Liver (tissue), 8 donors: ENCODE measurements at regions not wholly inside any gene's neighbourhood (a gene's known extent, or its start where the extent isn't known, plus 50 kb on each side); places are given as distances from the start of the nearest gene placed in this dataset.

ENCODE experiments used
- DNase-seq: peaks from one replicate; pipeline ENCODE4 v3.0.0-alpha.2; 2017; ENCODE audit warnings: low spot score
- H3K27ac ChIP-seq, 2 donors: one replicate each; pipeline ENCODE4 v1.7.0; 2013; ENCODE audit warnings: inconsistent platforms in 2 of 2, low read length in 2 of 2, control low read depth in 1 of 2, low read depth in 1 of 2, mild to moderate bottlenecking in 1 of 2
- H3K27me3 ChIP-seq, 4 donors: one replicate each; pipeline versions ENCODE4 v1.6.1 to v1.7.0; 2013; ENCODE audit warnings: low read length in 3 of 4, inconsistent platforms in 1 of 4, mild to moderate bottlenecking in 1 of 4, moderate library complexity in 1 of 4; ENCODE audit not compliant: control insufficient read depth in 4 of 4, insufficient read depth in 4 of 4
- H3K36me3 ChIP-seq, 4 donors: one replicate each; pipeline versions ENCODE4 v1.6.1 to v1.7.0; 2013; ENCODE audit warnings: low read length in 3 of 4, mild to moderate bottlenecking in 3 of 4, low read depth in 1 of 4, moderate library complexity in 1 of 4; ENCODE audit not compliant: control insufficient read depth in 4 of 4, insufficient read depth in 3 of 4
- H3K4me1 ChIP-seq, 4 donors: one replicate each; pipeline versions ENCODE4 v1.6.1 to v1.7.0; 2013; ENCODE audit warnings: low read length in 3 of 4, mild to moderate bottlenecking in 3 of 4, moderate library complexity in 1 of 4; ENCODE audit not compliant: control insufficient read depth in 4 of 4, insufficient read depth in 4 of 4
- H3K4me3 ChIP-seq, 3 donors: one replicate each; pipeline versions ENCODE4 v1.6.1 to v1.7.0; 2013; ENCODE audit warnings: low read length in 3 of 3, control low read depth in 1 of 3, low read depth in 1 of 3, mild to moderate bottlenecking in 1 of 3
- H3K9ac ChIP-seq, 2 donors: one replicate each; pipeline ENCODE4 v1.7.0; 2013; ENCODE audit warnings: low read length in 2 of 2, mild to moderate bottlenecking in 2 of 2, moderate library complexity in 2 of 2, control low read depth in 1 of 2, low read depth in 1 of 2
- H3K9me3 ChIP-seq, 4 donors: one replicate each; pipeline versions ENCODE4 v1.6.1 to v1.7.0; 2013; ENCODE audit warnings: low read length in 3 of 4; ENCODE audit not compliant: control insufficient read depth in 4 of 4
- EGR1 ChIP-seq, 2 donors: IDR thresholded peaks; 2 replicates each; pipeline ENCODE4 v1.6.1; 2016 to 2018; ENCODE audit warnings: antibody characterized with exemption in 2 of 2, low read depth in 2 of 2
- FOXA1 ChIP-seq: IDR thresholded peaks from 2 replicates; pipeline ENCODE4 v1.6.1; 2016; ENCODE audit warnings: antibody characterized with exemption
- FOXA2 ChIP-seq: IDR thresholded peaks from 2 replicates; pipeline ENCODE4 v1.6.1; 2016; ENCODE audit warnings: antibody characterized with exemption
- GABPA ChIP-seq, 2 donors: IDR thresholded peaks in 1 of 2; conservative IDR thresholded peaks in 1 of 2; 2 replicates each; pipeline ENCODE4 v1.6.1; 2016; ENCODE audit warnings: antibody characterized with exemption in 2 of 2, mild to moderate bottlenecking in 1 of 2, moderate library complexity in 1 of 2
- HNF4A ChIP-seq, 2 donors: conservative IDR thresholded peaks; 2 replicates each; pipeline ENCODE4 v1.6.1; 2016; ENCODE audit warnings: antibody characterized with exemption in 2 of 2, mild to moderate bottlenecking in 2 of 2
- HNF4G ChIP-seq: IDR thresholded peaks from 2 replicates; pipeline ENCODE4 v1.6.1; 2016; ENCODE audit warnings: antibody characterized with exemption
- JUND ChIP-seq, 2 donors: IDR thresholded peaks; 2 replicates each; pipeline ENCODE4 v1.6.1; 2016; ENCODE audit warnings: antibody characterized with exemption in 2 of 2
- NR2F2 ChIP-seq: IDR thresholded peaks from 2 replicates; pipeline ENCODE4 v1.6.1; 2016; ENCODE audit warnings: antibody characterized with exemption
- RXRA ChIP-seq, 2 donors: IDR thresholded peaks; 2 replicates each; pipeline ENCODE4 v1.6.1; 2017 to 2018; ENCODE audit warnings: antibody characterized with exemption in 2 of 2, mild to moderate bottlenecking in 1 of 2
- SP1 ChIP-seq: IDR thresholded peaks from 2 replicates; pipeline ENCODE4 v1.6.1; 2018; ENCODE audit warnings: antibody characterized with exemption, mild to moderate bottlenecking
- TAF1 ChIP-seq: conservative IDR thresholded peaks from 2 replicates; pipeline ENCODE4 v1.6.1; 2016; ENCODE audit warnings: antibody characterized with exemption, mild to moderate bottlenecking
- YY1 ChIP-seq: IDR thresholded peaks from 2 replicates; pipeline ENCODE4 v1.6.1; 2016; ENCODE audit warnings: antibody characterized with exemption, mild to moderate bottlenecking
- WGBS: extraction: QIAGEN DNeasy Blood & Tissue Kit; methylation state at CpG from one replicate; pipeline ENCODE4 v1.1.7; 2013; 5-methylcytosine and 5-hydroxymethylcytosine counted together
- TF ChIP-seq, protein P1 (sequence below): IDR thresholded peaks from 2 replicates; pipeline ENCODE4 v1.6.1; 2016; ENCODE audit warnings: antibody characterized with exemption
- TF ChIP-seq, protein P2 (sequence below): fragments of 150-350 bp; IDR thresholded peaks from 2 replicates; pipeline ENCODE4 v1.5.1; 2017; ENCODE audit warnings: improper control_type of control experiment, low read depth, low read length; ENCODE audit not compliant: missing input control
- TF ChIP-seq, protein P3 (sequence below): IDR thresholded peaks from 2 replicates; pipeline ENCODE4 v1.6.1; 2016; ENCODE audit warnings: antibody characterized with exemption, mild to moderate bottlenecking
- donor health status: healthy.
- donor health status: healthy.
- donor health status: healthy.
- donor health status: healthy.
- donor health status: healthy.

DNA sequence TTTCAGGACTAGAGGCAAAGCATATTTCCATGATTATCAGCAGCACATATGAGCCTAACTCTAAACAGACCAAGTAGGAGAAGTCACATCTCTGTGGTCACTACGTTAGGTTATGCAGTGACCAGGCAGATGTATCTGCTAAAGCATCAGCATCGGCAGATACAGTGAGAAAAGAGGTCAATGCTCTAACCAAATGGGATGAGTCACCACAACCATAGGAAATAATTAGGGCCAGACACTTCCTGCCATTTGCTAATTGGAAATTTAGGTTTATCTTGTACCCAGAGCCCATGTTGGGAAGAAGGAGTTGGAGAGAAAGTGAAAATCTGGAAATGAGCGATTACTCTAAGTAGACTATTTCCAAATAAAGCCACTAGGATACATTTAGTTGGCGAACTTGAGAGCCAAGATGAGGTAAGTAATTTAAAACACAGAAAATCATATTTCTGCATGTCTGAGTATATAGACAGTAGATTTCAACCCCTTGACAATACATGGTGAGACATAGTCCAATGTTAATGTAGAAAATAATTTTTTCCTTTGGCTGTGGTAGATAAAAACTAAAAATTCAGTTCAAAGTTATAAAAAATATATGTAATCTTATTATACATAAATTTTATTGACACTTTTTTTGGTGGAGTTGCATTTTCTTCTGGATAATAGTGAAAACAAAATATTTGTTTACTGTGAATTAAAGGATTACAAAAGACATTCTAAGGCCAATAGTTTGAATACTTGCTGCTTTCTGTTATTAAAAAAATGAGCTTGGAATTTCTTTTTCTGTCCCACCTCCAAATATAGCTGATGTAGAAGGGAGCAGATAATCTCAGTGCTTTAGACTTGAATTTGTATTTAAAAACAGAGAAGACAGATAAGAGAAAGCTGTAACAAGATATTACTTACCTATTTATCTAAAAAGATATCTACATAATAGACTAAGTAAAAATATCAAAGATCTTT is 104.4 kb upstream of the CSNK1A1L start:
- Histone ChIP-seq H3K9me3 (no peaks in the 10 kb centered on the region), H3K36me3 (no peaks in the 10 kb centered on the region), H3K9ac (no peak overlapping the region), H3K4me1 (no peaks in the 10 kb centered on the region), H3K27me3 (peaks cover 0 to 3% (median under 1%) of the 10 kb centered on the region in 4 donors), H3K4me3 (no peak overlapping the region), H3K27ac (no peak overlapping the region)
- WGBS, result 73% methylated on average over 4 of the region's 4 CpGs
- TF ChIP-seq JUND (IDR thresholded peaks at IDR 0.05), result no peak
- TF ChIP-seq, protein P1, sequence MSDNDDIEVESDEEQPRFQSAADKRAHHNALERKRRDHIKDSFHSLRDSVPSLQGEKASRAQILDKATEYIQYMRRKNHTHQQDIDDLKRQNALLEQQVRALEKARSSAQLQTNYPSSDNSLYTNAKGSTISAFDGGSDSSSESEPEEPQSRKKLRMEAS, result no peak
- TF ChIP-seq, protein P2, sequence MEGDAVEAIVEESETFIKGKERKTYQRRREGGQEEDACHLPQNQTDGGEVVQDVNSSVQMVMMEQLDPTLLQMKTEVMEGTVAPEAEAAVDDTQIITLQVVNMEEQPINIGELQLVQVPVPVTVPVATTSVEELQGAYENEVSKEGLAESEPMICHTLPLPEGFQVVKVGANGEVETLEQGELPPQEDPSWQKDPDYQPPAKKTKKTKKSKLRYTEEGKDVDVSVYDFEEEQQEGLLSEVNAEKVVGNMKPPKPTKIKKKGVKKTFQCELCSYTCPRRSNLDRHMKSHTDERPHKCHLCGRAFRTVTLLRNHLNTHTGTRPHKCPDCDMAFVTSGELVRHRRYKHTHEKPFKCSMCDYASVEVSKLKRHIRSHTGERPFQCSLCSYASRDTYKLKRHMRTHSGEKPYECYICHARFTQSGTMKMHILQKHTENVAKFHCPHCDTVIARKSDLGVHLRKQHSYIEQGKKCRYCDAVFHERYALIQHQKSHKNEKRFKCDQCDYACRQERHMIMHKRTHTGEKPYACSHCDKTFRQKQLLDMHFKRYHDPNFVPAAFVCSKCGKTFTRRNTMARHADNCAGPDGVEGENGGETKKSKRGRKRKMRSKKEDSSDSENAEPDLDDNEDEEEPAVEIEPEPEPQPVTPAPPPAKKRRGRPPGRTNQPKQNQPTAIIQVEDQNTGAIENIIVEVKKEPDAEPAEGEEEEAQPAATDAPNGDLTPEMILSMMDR, result no peak
- no peak for TF ChIP-seq FOXA1
- TF ChIP-seq, protein P3, sequence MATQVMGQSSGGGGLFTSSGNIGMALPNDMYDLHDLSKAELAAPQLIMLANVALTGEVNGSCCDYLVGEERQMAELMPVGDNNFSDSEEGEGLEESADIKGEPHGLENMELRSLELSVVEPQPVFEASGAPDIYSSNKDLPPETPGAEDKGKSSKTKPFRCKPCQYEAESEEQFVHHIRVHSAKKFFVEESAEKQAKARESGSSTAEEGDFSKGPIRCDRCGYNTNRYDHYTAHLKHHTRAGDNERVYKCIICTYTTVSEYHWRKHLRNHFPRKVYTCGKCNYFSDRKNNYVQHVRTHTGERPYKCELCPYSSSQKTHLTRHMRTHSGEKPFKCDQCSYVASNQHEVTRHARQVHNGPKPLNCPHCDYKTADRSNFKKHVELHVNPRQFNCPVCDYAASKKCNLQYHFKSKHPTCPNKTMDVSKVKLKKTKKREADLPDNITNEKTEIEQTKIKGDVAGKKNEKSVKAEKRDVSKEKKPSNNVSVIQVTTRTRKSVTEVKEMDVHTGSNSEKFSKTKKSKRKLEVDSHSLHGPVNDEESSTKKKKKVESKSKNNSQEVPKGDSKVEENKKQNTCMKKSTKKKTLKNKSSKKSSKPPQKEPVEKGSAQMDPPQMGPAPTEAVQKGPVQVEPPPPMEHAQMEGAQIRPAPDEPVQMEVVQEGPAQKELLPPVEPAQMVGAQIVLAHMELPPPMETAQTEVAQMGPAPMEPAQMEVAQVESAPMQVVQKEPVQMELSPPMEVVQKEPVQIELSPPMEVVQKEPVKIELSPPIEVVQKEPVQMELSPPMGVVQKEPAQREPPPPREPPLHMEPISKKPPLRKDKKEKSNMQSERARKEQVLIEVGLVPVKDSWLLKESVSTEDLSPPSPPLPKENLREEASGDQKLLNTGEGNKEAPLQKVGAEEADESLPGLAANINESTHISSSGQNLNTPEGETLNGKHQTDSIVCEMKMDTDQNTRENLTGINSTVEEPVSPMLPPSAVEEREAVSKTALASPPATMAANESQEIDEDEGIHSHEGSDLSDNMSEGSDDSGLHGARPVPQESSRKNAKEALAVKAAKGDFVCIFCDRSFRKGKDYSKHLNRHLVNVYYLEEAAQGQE, result no peak
- no peak for TF ChIP-seq TAF1
- no peak for TF ChIP-seq SP1
- TF ChIP-seq FOXA2, result no peak
- no peak for TF ChIP-seq GABPA (IDR thresholded peaks at IDR 0.05 in 1 of 2, conservative IDR thresholded peaks at IDR 0.05 in 1 of 2)
- TF ChIP-seq YY1, result no peak
- no peak for DNase-seq

DNA sequence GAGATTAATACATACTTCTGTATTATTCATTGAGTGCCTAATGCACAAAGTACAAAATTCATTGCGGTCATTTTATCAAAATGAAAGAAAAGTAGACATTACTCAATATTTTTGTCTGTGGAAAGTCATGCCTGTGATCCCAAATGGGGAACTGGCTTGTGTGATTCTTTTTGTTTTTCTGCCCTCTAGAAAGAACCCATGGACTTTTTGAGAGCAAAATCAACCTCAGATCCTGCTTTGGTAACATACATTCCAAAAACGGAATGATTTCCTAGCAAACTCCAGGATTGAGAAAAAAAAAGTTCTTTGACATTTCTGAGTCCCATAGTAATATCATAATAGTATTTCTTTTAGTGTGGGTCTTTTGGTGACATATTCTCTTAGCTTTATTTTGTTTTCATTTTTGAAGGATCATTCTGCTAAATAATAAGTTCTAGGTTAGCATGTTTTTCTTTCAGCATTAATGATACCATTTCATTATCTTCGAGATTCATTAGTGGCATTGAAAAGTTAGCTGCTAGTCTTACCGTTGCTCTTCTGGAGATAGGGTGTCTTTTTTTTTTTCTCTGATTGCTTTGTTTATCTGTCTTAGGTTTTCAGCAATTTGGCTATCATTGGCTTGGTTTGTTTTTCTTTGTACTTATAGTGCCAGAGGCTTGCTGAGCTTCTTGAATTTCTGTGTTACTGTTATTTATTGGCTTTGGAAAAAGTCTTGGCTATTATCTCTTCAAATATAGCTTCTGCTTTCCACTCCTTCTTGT is 102.4 kb upstream of the CSNK1A1L start:
- no peak for DNase-seq
- 53% methylated on average over 4 of the region's 4 CpGs for WGBS

More for the DNA sequence above, 102.4 kb upstream of the CSNK1A1L start:
- no peak overlapping the region for H3K27ac ChIP-seq
- no peaks in the 10 kb centered on the region for H3K4me1 ChIP-seq
- TF ChIP-seq FOXA2 (no peak), HNF4A (conservative IDR thresholded peaks at IDR 0.05) (no peak), EGR1 (IDR thresholded peaks at IDR 0.05; ENCODE audit: low read depth in 2 of 2) (no peak), HNF4G (no peak), NR2F2 (no peak), SP1 (no peak), YY1 (no peak), FOXA1 (no peak), RXRA (IDR thresholded peaks at IDR 0.05) (no peak), TAF1 (no peak)
- TF ChIP-seq, protein P1, result no peak
- TF ChIP-seq, protein P2, result no peak
- no peak overlapping the region for H3K9ac ChIP-seq
- no peaks in the 10 kb centered on the region for H3K9me3 ChIP-seq
- H3K27me3 ChIP-seq, result peaks cover 0 to 3% (median under 1%) of the 10 kb centered on the region in 4 donors
- H3K36me3 ChIP-seq, result no peaks in the 10 kb centered on the region
- no peak overlapping the region for H3K4me3 ChIP-seq
